ENCODE measurements at regions not wholly inside any gene's neighbourhood (a gene's known extent, or its start where the extent isn't known, plus 50 kb on each side); places are given as distances from the start of the nearest gene placed in this dataset.

DNA sequence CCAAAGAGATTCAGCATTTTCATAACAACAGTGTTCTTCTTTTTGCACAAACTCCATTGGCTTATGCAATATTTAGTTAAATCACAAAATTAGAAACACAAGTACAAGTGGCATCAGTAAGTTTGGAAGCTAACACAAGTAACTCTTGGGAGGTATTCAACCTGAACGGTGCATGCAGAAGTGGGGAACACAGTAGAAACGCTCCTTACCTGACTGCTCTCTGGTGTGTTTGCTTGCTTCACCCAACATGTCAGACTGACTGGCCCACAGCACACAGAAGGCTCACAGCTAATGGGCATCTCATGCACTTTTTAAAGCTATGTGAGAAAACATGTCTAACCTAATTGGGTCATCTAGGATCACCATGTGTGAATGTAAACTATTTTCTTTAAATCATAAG lies 133.6 kb downstream of the MAGEB17 start:
- H3K4me1 ChIP-seq (ENCODE audit: control insufficient read depth in 5 of 5, insufficient read depth in 5 of 5, low read length in 5 of 5): no peaks in the 10 kb centered on the region
- ATAC-seq (ENCODE audit: insufficient read depth, low FRiP score): no peak
- H3K9me3 ChIP-seq (ENCODE audit: control insufficient read depth in 4 of 4, insufficient read depth in 3 of 4, low read length in 3 of 4): peaks cover 0 to 2% (median 0%) of the 10 kb centered on the region in 4 donors
- no peaks in the 10 kb centered on the region for H3K36me3 ChIP-seq (ENCODE audit: control insufficient read depth in 4 of 4, insufficient read depth in 4 of 4, low read length in 4 of 4)
- H3K9ac ChIP-seq (ENCODE audit: insufficient read depth in 1 of 2, low read length in 2 of 2): no peak overlapping the region
- no peak overlapping the region for H3K4me3 ChIP-seq
- TF ChIP-seq CTCF (IDR thresholded peaks at IDR 0.05; ENCODE audit: control extremely low read depth, extremely low read depth): no peak
- 79 to 89% methylated on average over 2 of the region's 2 CpGs for WGBS, 2 donors
- no peak overlapping the region for H3K27ac ChIP-seq (ENCODE audit: low read depth in 1 of 2, low read length in 1 of 2)
- H3K27me3 ChIP-seq (ENCODE audit: control insufficient read depth in 3 of 3, insufficient read depth in 3 of 3, low read length in 2 of 3): peaks cover 0 to 70% (median 30%) of the 10 kb centered on the region in 3 donors
- DNase-seq: no peak

- WGBS, 2 donors: 75 to 88% methylated on average over 5 of the region's 5 CpGs
- Histone ChIP-seq H3K27me3 (ENCODE audit: control insufficient read depth in 3 of 3, insufficient read depth in 3 of 3, low read length in 2 of 3) (peaks cover 0 to 59% (median 19%) of the 10 kb centered on the region in 3 donors), H3K4me1 (ENCODE audit: control insufficient read depth in 5 of 5, insufficient read depth in 5 of 5, low read length in 5 of 5) (no peaks in the 10 kb centered on the region), H3K36me3 (ENCODE audit: control insufficient read depth in 4 of 4, insufficient read depth in 4 of 4, low read length in 4 of 4) (no peaks in the 10 kb centered on the region), H3K9me3 (ENCODE audit: control insufficient read depth in 4 of 4, insufficient read depth in 3 of 4, low read length in 3 of 4) (peaks cover 0 to 2% (median 0%) of the 10 kb centered on the region in 4 donors), H3K9ac (ENCODE audit: insufficient read depth in 1 of 2, low read length in 2 of 2) (no peak overlapping the region), H3K27ac (ENCODE audit: low read depth in 1 of 2, low read length in 1 of 2) (no peak overlapping the region), H3K4me3 (no peak overlapping the region)
- no peak for DNase-seq
- ATAC-seq (ENCODE audit: insufficient read depth, low FRiP score): no peak
- no peak for TF ChIP-seq CTCF (IDR thresholded peaks at IDR 0.05; ENCODE audit: control extremely low read depth, extremely low read depth)
Measured at GRCh38 chrX:16304751-16305150, 137.5 kb downstream of the MAGEB17 start.

GRCh38 chrX:16305187-16305586 lies 137.9 kb downstream of the MAGEB17 start:
- ATAC-seq (ENCODE audit: insufficient read depth, low FRiP score) (no peak), DNase-seq (no peak)
- H3K4me1 ChIP-seq (ENCODE audit: control insufficient read depth in 5 of 5, insufficient read depth in 5 of 5, low read length in 5 of 5): no peaks in the 10 kb centered on the region
- no peak for TF ChIP-seq CTCF (IDR thresholded peaks at IDR 0.05; ENCODE audit: control extremely low read depth, extremely low read depth)
- H3K27me3 ChIP-seq (ENCODE audit: control insufficient read depth in 3 of 3, insufficient read depth in 3 of 3, low read length in 2 of 3): peaks cover 0 to 59% (median 23%) of the 10 kb centered on the region in 3 donors
- H3K9me3 ChIP-seq (ENCODE audit: control insufficient read depth in 4 of 4, insufficient read depth in 3 of 4, low read length in 3 of 4): peaks cover 0 to 2% (median 0%) of the 10 kb centered on the region in 4 donors
- H3K27ac ChIP-seq (ENCODE audit: low read depth in 1 of 2, low read length in 1 of 2): no peak overlapping the region
- H3K9ac ChIP-seq (ENCODE audit: insufficient read depth in 1 of 2, low read length in 2 of 2): no peak overlapping the region
- no peak overlapping the region for H3K4me3 ChIP-seq
- WGBS, 2 donors: 84 to 94% methylated on average over 2 of the region's 2 CpGs
- H3K36me3 ChIP-seq (ENCODE audit: control insufficient read depth in 4 of 4, insufficient read depth in 4 of 4, low read length in 4 of 4): no peaks in the 10 kb centered on the region

DNA sequence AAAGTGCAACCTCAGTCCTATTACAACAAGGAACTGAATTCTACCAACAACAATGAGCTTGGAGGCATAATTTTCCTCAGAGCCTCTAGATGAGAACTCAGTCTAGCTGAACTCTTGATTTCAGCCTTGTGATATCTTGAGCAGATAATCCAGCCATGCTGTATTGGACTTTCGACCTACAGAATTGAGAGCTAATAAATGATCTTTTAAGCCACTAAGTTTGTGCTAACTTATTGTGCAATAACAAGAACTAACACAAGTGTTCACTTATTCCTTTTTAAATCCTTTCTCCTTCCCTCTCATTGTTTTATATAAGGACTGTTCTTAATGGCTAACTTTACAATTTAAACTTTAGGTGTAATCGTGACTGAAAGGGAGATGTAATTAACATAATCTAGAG lies 140.7 kb downstream of the MAGEB17 start:
- WGBS, 2 donors: 77 to 84% methylated on average over 2 of the region's 2 CpGs
- ATAC-seq (ENCODE audit: insufficient read depth, low FRiP score): no peak
- Histone ChIP-seq H3K9me3 (ENCODE audit: control insufficient read depth in 4 of 4, insufficient read depth in 3 of 4, low read length in 3 of 4) (no peaks in the 10 kb centered on the region), H3K4me1 (ENCODE audit: control insufficient read depth in 5 of 5, insufficient read depth in 5 of 5, low read length in 5 of 5) (no peaks in the 10 kb centered on the region), H3K9ac (ENCODE audit: insufficient read depth in 1 of 2, low read length in 2 of 2) (no peak overlapping the region), H3K27ac (ENCODE audit: low read depth in 1 of 2, low read length in 1 of 2) (no peak overlapping the region), H3K36me3 (ENCODE audit: control insufficient read depth in 4 of 4, insufficient read depth in 4 of 4, low read length in 4 of 4) (no peaks in the 10 kb centered on the region), H3K4me3 (no peak overlapping the region), H3K27me3 (ENCODE audit: control insufficient read depth in 3 of 3, insufficient read depth in 3 of 3, low read length in 2 of 3) (peaks cover 2 to 54% (median 26%) of the 10 kb centered on the region in 3 donors)
- DNase-seq: no peak
- TF ChIP-seq CTCF (IDR thresholded peaks at IDR 0.05; ENCODE audit: control extremely low read depth, extremely low read depth): no peak
